ENCODE measurements at regions not wholly inside any gene's neighbourhood (a gene's known extent, or its start where the extent isn't known, plus 50 kb on each side); places are given as distances from the start of the nearest gene placed in this dataset.
A peak's percentile ranks its signal among the peaks of the same experiment; 100 is the strongest.

- no peak for DNase-seq
- TF ChIP-seq EZH2 (IDR thresholded peaks at IDR 0.05; ENCODE audit: borderline replicate concordance, low read depth, low read length, severe bottlenecking) = no peak
- no peak for TF ChIP-seq CTCF (IDR thresholded peaks at IDR 0.05; ENCODE audit: borderline replicate concordance, extremely low read depth, low read length, poor library complexity, severe bottlenecking)
- Histone ChIP-seq H3K9ac (ENCODE audit: low read depth, low read length) (no peak overlapping the region), H3K4me3 (ENCODE audit: low read depth in 1 of 2, low read length in 2 of 2) (no peak overlapping the region), H3K27ac (ENCODE audit: low read length) (no peak overlapping the region), H3K79me2 (ENCODE audit: insufficient read depth, low read length) (no peaks in the 10 kb centered on the region), H2AFZ (ENCODE audit: low read depth, low read length) (no peak overlapping the region), H3K27me3 (ENCODE audit: insufficient read depth, low read length, poor library complexity) (no peaks in the 10 kb centered on the region), H3K36me3 (ENCODE audit: insufficient read depth, low read length) (no peaks in the 10 kb centered on the region), H3K9me3 (ENCODE audit: insufficient read depth, low read length, severe bottlenecking) (peaks cover 6% of the 10 kb centered on the region), H3K4me2 (ENCODE audit: insufficient read depth, low read length) (no peak overlapping the region), H3K4me1 (ENCODE audit: insufficient read depth, low read length) (no peaks in the 10 kb centered on the region), H4K20me1 (ENCODE audit: insufficient read depth, low read length) (no peaks in the 10 kb centered on the region)
- no peak for ATAC-seq (ENCODE audit: insufficient read depth, low read depth)
These were observed 179.3 kb downstream of the OMA1 start for GRCh38 chr1:58367217-58367616.

- no peaks in the 10 kb centered on the region for H4K20me1 ChIP-seq (ENCODE audit: insufficient read depth, low read length)
- no peak overlapping the region for H3K4me2 ChIP-seq (ENCODE audit: insufficient read depth, low read length)
- no peaks in the 10 kb centered on the region for H3K36me3 ChIP-seq (ENCODE audit: insufficient read depth, low read length)
- TF ChIP-seq CTCF (IDR thresholded peaks at IDR 0.05; ENCODE audit: borderline replicate concordance, extremely low read depth, low read length, poor library complexity, severe bottlenecking) (no peak), EZH2 (IDR thresholded peaks at IDR 0.05; ENCODE audit: borderline replicate concordance, low read depth, low read length, severe bottlenecking) (no peak)
- H2AFZ ChIP-seq (ENCODE audit: low read depth, low read length) = no peak overlapping the region
- no peaks in the 10 kb centered on the region for H3K9me3 ChIP-seq (ENCODE audit: insufficient read depth, low read length, severe bottlenecking)
- H3K4me3 ChIP-seq (ENCODE audit: low read depth in 1 of 2, low read length in 2 of 2) = no peak overlapping the region
- no peaks in the 10 kb centered on the region for H3K27me3 ChIP-seq (ENCODE audit: insufficient read depth, low read length, poor library complexity)
- DNase-seq (no peak), ATAC-seq (ENCODE audit: insufficient read depth, low read depth) (no peak)
- H3K79me2 ChIP-seq (ENCODE audit: insufficient read depth, low read length) = no peaks in the 10 kb centered on the region
- no peak overlapping the region for H3K9ac ChIP-seq (ENCODE audit: low read depth, low read length)
- no peaks in the 10 kb centered on the region for H3K4me1 ChIP-seq (ENCODE audit: insufficient read depth, low read length)
- no peak overlapping the region for H3K27ac ChIP-seq (ENCODE audit: low read length)
These were observed 181.2 kb downstream of the OMA1 start for GRCh38 chr1:58365328-58365727.

GRCh38 chr1:58363585-58363984 is 182.9 kb downstream of the OMA1 start:
- Histone ChIP-seq H3K27me3 (ENCODE audit: insufficient read depth, low read length, poor library complexity) (no peaks in the 10 kb centered on the region), H3K4me3 (ENCODE audit: low read depth in 1 of 2, low read length in 2 of 2) (no peak overlapping the region), H3K27ac (ENCODE audit: low read length) (no peak overlapping the region), H3K36me3 (ENCODE audit: insufficient read depth, low read length) (no peaks in the 10 kb centered on the region), H3K9ac (ENCODE audit: low read depth, low read length) (no peak overlapping the region), H4K20me1 (ENCODE audit: insufficient read depth, low read length) (no peaks in the 10 kb centered on the region), H3K4me2 (ENCODE audit: insufficient read depth, low read length) (no peak overlapping the region), H3K4me1 (ENCODE audit: insufficient read depth, low read length) (no peaks in the 10 kb centered on the region), H3K79me2 (ENCODE audit: insufficient read depth, low read length) (no peaks in the 10 kb centered on the region), H3K9me3 (ENCODE audit: insufficient read depth, low read length, severe bottlenecking) (no peaks in the 10 kb centered on the region), H2AFZ (ENCODE audit: low read depth, low read length) (no peak overlapping the region)
- ATAC-seq (ENCODE audit: insufficient read depth, low read depth) (0 out of 3 replicates have a peak, but pooled peaks have one; percentile 17), DNase-seq (no peak)
- peak; percentile 8 for TF ChIP-seq CTCF (IDR thresholded peaks at IDR 0.05; ENCODE audit: borderline replicate concordance, extremely low read depth, low read length, poor library complexity, severe bottlenecking)
- TF ChIP-seq EZH2 (IDR thresholded peaks at IDR 0.05; ENCODE audit: borderline replicate concordance, low read depth, low read length, severe bottlenecking) = no peak

- H3K9me3 ChIP-seq (ENCODE audit: insufficient read depth, low read length, severe bottlenecking) = no peaks in the 10 kb centered on the region
- TF ChIP-seq EZH2 (IDR thresholded peaks at IDR 0.05; ENCODE audit: borderline replicate concordance, low read depth, low read length, severe bottlenecking) = no peak
- TF ChIP-seq CTCF (IDR thresholded peaks at IDR 0.05; ENCODE audit: borderline replicate concordance, extremely low read depth, low read length, poor library complexity, severe bottlenecking) = no peak
- H3K4me1 ChIP-seq (ENCODE audit: insufficient read depth, low read length) = no peaks in the 10 kb centered on the region
- H3K9ac ChIP-seq (ENCODE audit: low read depth, low read length) = no peak overlapping the region
- H3K4me3 ChIP-seq (ENCODE audit: low read depth in 1 of 2, low read length in 2 of 2) = no peak overlapping the region
- H3K36me3 ChIP-seq (ENCODE audit: insufficient read depth, low read length) = no peaks in the 10 kb centered on the region
- DNase-seq (no peak), ATAC-seq (ENCODE audit: insufficient read depth, low read depth) (no peak)
- H3K4me2 ChIP-seq (ENCODE audit: insufficient read depth, low read length) = no peak overlapping the region
- no peaks in the 10 kb centered on the region for H3K79me2 ChIP-seq (ENCODE audit: insufficient read depth, low read length)
- no peak overlapping the region for H3K27ac ChIP-seq (ENCODE audit: low read length)
- H2AFZ ChIP-seq (ENCODE audit: low read depth, low read length) = no peak overlapping the region
- no peaks in the 10 kb centered on the region for H3K27me3 ChIP-seq (ENCODE audit: insufficient read depth, low read length, poor library complexity)
- H4K20me1 ChIP-seq (ENCODE audit: insufficient read depth, low read length) = no peaks in the 10 kb centered on the region
These were observed 185.4 kb downstream of the OMA1 start for GRCh38 chr1:58361134-58361533.

All from DND-41 (cell line).